OCI-LY3 (cell line): ENCODE measurements at regions not wholly inside any gene's neighbourhood (a gene's known extent, or its start where the extent isn't known, plus 50 kb on each side); places are given as distances from the start of the nearest gene placed in this dataset.

Source experiments
- H2AFZ ChIP-seq: fragments of 200-600, 300-600 bp; shearing (Covaris generic); 2 replicates; pipeline ENCODE4 v1.6.0; 2014; ENCODE audit warnings: antibody characterized with exemption, low read depth, low read length
- H3K27ac ChIP-seq: fragments of 200-600, 300-600 bp; sonication (generic); 2 replicates; pipeline ENCODE4 v1.5.1; 2014; ENCODE audit warnings: mild to moderate bottlenecking, low read length, moderate library complexity, mixed read lengths
- H3K27me3 ChIP-seq: fragments of 200-600, 300-600 bp; sonication (generic); 2 replicates; pipeline ENCODE4 v1.6.1; 2014; ENCODE audit warnings: low read depth, low read length, mixed read lengths
- H3K36me3 ChIP-seq: fragments of 200-600, 300-600 bp; sonication (generic); replicated peaks from 2 replicates; pipeline ENCODE3; 2014; ENCODE audit warnings: low read depth, low read length, mixed read lengths
- H3K4me1 ChIP-seq: fragments of 300-600, 200-600 bp; sonication (generic); 2 replicates; pipeline ENCODE4 v1.6.1; 2014; ENCODE audit warnings: low read length, mixed read lengths
- H3K4me2 ChIP-seq: fragments of 200-600, 300-600 bp; sonication (generic); 2 replicates; pipeline ENCODE4 v1.6.1; 2014; ENCODE audit warnings: low read length, mixed read lengths
- H3K4me3 ChIP-seq: fragments of 300-600, 200-600 bp; sonication (generic); 2 replicates; pipeline ENCODE4 v1.5.1; 2014; ENCODE audit warnings: antibody characterized with exemption, mild to moderate bottlenecking, low read length, moderate library complexity
- H3K79me2 ChIP-seq: fragments of 300-600, 200-600 bp; shearing (Covaris generic); 2 replicates; pipeline ENCODE4 v1.6.1; 2014; ENCODE audit warnings: mild to moderate bottlenecking, low read length, mixed read lengths
- H3K9ac ChIP-seq: fragments of 300-600, 200-600 bp; shearing (Covaris generic); 2 replicates; pipeline ENCODE4 v1.6.0; 2014; ENCODE audit warnings: mild to moderate bottlenecking, low read length, moderate library complexity
- H3K9me3 ChIP-seq: fragments of 200-600, 300-600 bp; shearing (Covaris generic); 2 replicates; pipeline ENCODE4 v1.6.1; 2014; ENCODE audit warnings: low read length, mixed read lengths; ENCODE audit not compliant: insufficient read depth
- H4K20me1 ChIP-seq: fragments of 200-600, 300-600 bp; sonication (generic); 2 replicates; pipeline ENCODE4 v1.6.1; 2016; ENCODE audit warnings: low read length, mixed read lengths; ENCODE audit not compliant: insufficient read depth
- EZH2phosphoT487 ChIP-seq: fragments of 200-600 bp; shearing (Covaris generic); IDR thresholded peaks from 2 replicates; pipeline ENCODE4 v1.6.1; 2018; ENCODE audit warnings: antibody characterized with exemption, mixed run types, low read depth
- TF ChIP-seq, protein P1 (sequence below): fragments of 200-600, 300-600 bp; sonication (generic); IDR thresholded peaks from 2 replicates; pipeline ENCODE4 v1.5.1; 2014; ENCODE audit warnings: antibody characterized with exemption, low read length, low read depth

DNA sequence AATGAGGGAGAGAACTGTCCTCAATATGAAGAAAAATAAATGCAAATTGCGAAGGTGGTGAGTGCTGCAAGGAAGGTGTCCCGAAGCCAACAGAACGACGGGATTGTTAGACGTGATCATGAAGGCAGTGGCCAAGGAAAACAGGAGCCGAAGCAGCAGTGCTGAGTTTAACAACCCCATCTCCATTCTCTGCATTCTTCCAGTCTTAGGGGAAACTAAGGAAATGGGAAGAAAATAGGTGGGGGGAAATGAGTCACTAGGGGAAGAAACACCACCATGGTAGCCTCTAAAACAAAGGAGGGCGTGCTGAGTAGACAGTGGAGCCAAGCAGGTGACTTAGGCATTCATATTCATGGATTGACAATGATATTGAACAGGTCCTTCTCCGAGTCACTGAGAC is 192.2 kb upstream of the AKR1E2 start:
- Histone ChIP-seq H3K27ac (peak overlapping the region; percentile 94; the same call in 1 of the 2 replicates), H3K4me2 (no peak overlapping the region), H3K9ac (no peak overlapping the region), H3K27me3 (no peaks in the 10 kb centered on the region), H3K4me1 (peaks cover 47% of the 10 kb centered on the region), H3K79me2 (no peaks in the 10 kb centered on the region), H3K9me3 (no peaks in the 10 kb centered on the region; the same call in 1 of the 2 replicates), H4K20me1 (no peaks in the 10 kb centered on the region), H3K4me3 (no peak overlapping the region), H3K36me3 (peaks cover 31% of the 10 kb centered on the region), H2AFZ (no peak overlapping the region)
- TF ChIP-seq, protein P1, sequence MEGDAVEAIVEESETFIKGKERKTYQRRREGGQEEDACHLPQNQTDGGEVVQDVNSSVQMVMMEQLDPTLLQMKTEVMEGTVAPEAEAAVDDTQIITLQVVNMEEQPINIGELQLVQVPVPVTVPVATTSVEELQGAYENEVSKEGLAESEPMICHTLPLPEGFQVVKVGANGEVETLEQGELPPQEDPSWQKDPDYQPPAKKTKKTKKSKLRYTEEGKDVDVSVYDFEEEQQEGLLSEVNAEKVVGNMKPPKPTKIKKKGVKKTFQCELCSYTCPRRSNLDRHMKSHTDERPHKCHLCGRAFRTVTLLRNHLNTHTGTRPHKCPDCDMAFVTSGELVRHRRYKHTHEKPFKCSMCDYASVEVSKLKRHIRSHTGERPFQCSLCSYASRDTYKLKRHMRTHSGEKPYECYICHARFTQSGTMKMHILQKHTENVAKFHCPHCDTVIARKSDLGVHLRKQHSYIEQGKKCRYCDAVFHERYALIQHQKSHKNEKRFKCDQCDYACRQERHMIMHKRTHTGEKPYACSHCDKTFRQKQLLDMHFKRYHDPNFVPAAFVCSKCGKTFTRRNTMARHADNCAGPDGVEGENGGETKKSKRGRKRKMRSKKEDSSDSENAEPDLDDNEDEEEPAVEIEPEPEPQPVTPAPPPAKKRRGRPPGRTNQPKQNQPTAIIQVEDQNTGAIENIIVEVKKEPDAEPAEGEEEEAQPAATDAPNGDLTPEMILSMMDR = no peak
- no peak for TF ChIP-seq EZH2phosphoT487

DNA sequence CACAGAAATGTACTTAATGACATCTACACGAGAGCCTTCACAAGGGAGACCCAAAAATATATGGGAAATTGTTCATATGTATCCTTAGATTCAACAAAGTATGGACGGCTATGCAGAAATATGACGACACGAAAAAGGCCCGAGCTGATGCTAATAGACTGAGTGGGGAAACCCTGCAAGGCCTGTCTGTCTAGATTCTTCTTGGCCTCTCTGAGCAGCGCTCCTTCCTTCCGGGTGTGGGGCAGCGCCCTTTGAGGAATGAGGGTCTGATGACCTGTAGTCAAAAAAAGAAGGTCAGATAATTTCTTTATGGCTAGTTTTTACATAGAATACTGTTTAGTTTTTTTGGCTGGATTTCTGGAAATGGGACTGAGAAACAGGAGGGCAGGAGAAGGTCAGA is 192.8 kb upstream of the AKR1E2 start:
- H3K79me2 ChIP-seq = no peaks in the 10 kb centered on the region
- H3K9ac ChIP-seq = no peak overlapping the region
- H3K9me3 ChIP-seq = no peaks in the 10 kb centered on the region; the same call in 1 of the 2 replicates
- no peak overlapping the region for H3K4me3 ChIP-seq
- no peak overlapping the region for H2AFZ ChIP-seq
- H3K4me1 ChIP-seq = peaks cover 42% of the 10 kb centered on the region
- H3K27ac ChIP-seq = no peak overlapping the region
- H4K20me1 ChIP-seq = no peaks in the 10 kb centered on the region
- TF ChIP-seq EZH2phosphoT487 = no peak
- TF ChIP-seq, protein P1 = no peak
- peaks cover 31% of the 10 kb centered on the region for H3K36me3 ChIP-seq
- H3K27me3 ChIP-seq = no peaks in the 10 kb centered on the region
- H3K4me2 ChIP-seq = no peak overlapping the region

DNA sequence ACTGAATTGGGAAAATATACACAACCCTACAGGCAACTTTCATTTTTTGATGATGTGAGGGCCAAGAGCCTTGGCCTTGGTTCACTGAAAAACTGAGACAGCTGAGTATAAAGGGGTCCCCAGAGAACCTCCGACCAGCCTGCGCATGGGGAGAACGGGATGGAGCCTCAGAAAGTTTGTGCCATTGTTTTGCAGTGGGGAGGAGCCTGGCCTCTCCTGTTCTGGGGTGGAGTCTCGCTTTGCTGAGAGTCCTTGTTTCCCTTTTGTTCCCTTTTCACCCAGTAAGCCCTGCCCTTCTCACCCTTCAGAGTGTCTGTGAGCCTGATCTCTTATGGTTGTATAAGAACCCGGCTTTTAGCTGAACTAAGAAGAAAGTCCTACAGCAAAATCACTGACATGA is 193.2 kb upstream of the AKR1E2 start:
- H3K27ac ChIP-seq = no peak overlapping the region
- no peaks in the 10 kb centered on the region for H3K79me2 ChIP-seq
- no peak overlapping the region for H3K9ac ChIP-seq
- H3K36me3 ChIP-seq = peaks cover 26% of the 10 kb centered on the region
- H2AFZ ChIP-seq = no peak overlapping the region
- no peak overlapping the region for H3K4me3 ChIP-seq
- TF ChIP-seq, protein P1 = no peak
- no peak for TF ChIP-seq EZH2phosphoT487
- peaks cover 2% of the 10 kb centered on the region for H3K9me3 ChIP-seq
- no peaks in the 10 kb centered on the region for H3K27me3 ChIP-seq
- H4K20me1 ChIP-seq = no peaks in the 10 kb centered on the region
- no peak overlapping the region for H3K4me2 ChIP-seq
- peaks cover 39% of the 10 kb centered on the region for H3K4me1 ChIP-seq

DNA sequence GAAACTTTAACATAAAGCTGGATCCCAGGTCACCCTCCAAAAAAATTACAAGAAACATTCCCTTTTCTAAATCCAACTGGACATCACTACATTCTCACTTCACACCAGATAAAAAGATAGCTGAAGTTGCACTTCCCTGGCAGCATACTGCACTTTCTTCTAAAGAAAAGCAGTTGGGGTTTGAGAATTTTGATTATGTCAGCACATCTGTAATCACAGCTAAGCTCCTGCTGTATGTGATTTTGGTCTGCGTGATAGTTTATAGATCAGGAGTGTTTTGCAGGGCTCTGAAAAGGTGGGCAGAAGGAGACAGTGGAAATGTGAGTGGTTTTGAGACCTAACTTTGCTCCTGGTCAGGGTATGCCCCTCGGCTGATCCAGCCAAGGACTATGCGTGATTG is 199.1 kb upstream of the AKR1E2 start:
- no peak overlapping the region for H3K4me2 ChIP-seq
- no peak overlapping the region for H3K27ac ChIP-seq
- no peak overlapping the region for H2AFZ ChIP-seq
- no peak for TF ChIP-seq EZH2phosphoT487
- TF ChIP-seq, protein P1 = no peak
- H3K36me3 ChIP-seq = peaks cover 35% of the 10 kb centered on the region
- peaks cover 29% of the 10 kb centered on the region for H3K4me1 ChIP-seq
- H3K27me3 ChIP-seq = no peaks in the 10 kb centered on the region
- H3K79me2 ChIP-seq = no peaks in the 10 kb centered on the region
- H3K9ac ChIP-seq = no peak overlapping the region
- H3K4me3 ChIP-seq = no peak overlapping the region
- H4K20me1 ChIP-seq = no peaks in the 10 kb centered on the region
- peaks cover 6% of the 10 kb centered on the region for H3K9me3 ChIP-seq
